Panc1 (cell line): ENCODE measurements at regions not wholly inside any gene's neighbourhood (a gene's known extent, or its start where the extent isn't known, plus 50 kb on each side); places are given as distances from the start of the nearest gene placed in this dataset.

ENCODE experiments used
- ATAC-seq: fragments of 200-7000 bp; cut with Tn5 transposase; 2 replicates; pipeline ENCODE4 v1.9.1; 2020; ENCODE audit warnings: mild to moderate bottlenecking, moderate library complexity
- BruUV-seq: library from RNA; stranded (reverse); fragments of 400-500 nt; replicated peaks from 2 replicates; lab custom pipeline; 2021; lab: Mats Ljungman, UMichigan
- CTCF ChIA-PET: fragments of 300-600 bp; sonication (Branson Sonifier 250); formaldehyde crosslinking; loops from one replicate; lab custom pipeline; 2022; ENCODE audit warnings: antibody characterized with exemption; lab: Charles Lee
- POLR2A ChIA-PET: fragments of 300-600 bp; sonication (Branson Sonifier 250); formaldehyde crosslinking; loops from one replicate; lab custom pipeline; 2022; ENCODE audit warnings: antibody characterized with exemption; lab: Charles Lee
- DNase-seq: peaks from one replicate; pipeline ENCODE4 v3.0.0-alpha.2; 2010; ENCODE audit warnings: low read depth, low spot score
- H3K27ac ChIP-seq: 2 replicates; pipeline ENCODE4 v1.5.1; 2011; ENCODE audit warnings: mild to moderate bottlenecking, low read length, inconsistent platforms
- H3K27me3 ChIP-seq: fragments of 200-500 bp; sonication (Bioruptor generic); 2 replicates; pipeline ENCODE4 v1.6.0; 2014; ENCODE audit warnings: low read length, inconsistent platforms; ENCODE audit not compliant: control insufficient read depth, insufficient read depth
- H3K36me3 ChIP-seq: fragments of 200-500 bp; sonication (Bioruptor generic); 2 replicates; pipeline ENCODE4 v1.5.1; 2014; ENCODE audit warnings: inconsistent platforms, mild to moderate bottlenecking, low read length, moderate library complexity; ENCODE audit not compliant: control insufficient read depth, insufficient read depth
- H3K4me1 ChIP-seq: 2 replicates; pipeline ENCODE4 v1.5.1; 2011; ENCODE audit warnings: inconsistent platforms, mild to moderate bottlenecking, low read length, moderate library complexity; ENCODE audit not compliant: control insufficient read depth, insufficient read depth
- H3K4me3 ChIP-seq, 2 experiments: 2 replicates each; pipeline ENCODE4 v1.5.1; 2011 to 2012; ENCODE audit warnings: low read depth in 2 of 2, low read length in 2 of 2, mild to moderate bottlenecking in 2 of 2, inconsistent platforms in 1 of 2, moderate library complexity in 1 of 2
- H3K9me3 ChIP-seq: fragments of 200-500 bp; sonication (Bioruptor generic); 2 replicates; pipeline ENCODE4 v1.5.1; 2014; ENCODE audit warnings: low read depth, mild to moderate bottlenecking, inconsistent platforms, low read length, moderate library complexity; ENCODE audit not compliant: control insufficient read depth, insufficient read depth
- POLR2AphosphoS5 ChIP-seq: IDR thresholded peaks from 2 replicates; pipeline ENCODE4 v1.6.1; 2012; ENCODE audit warnings: mild to moderate bottlenecking, low read depth, low read length, moderate library complexity
- SIN3A ChIP-seq: IDR thresholded peaks from 2 replicates; pipeline ENCODE4 v1.6.1; 2012; ENCODE audit warnings: low read depth, mild to moderate bottlenecking, low read length, moderate library complexity, borderline replicate concordance; ENCODE audit not compliant: insufficient read depth
- TCF7L2 ChIP-seq: IDR thresholded peaks from 2 replicates; pipeline ENCODE4 v1.6.1; 2011; ENCODE audit warnings: mild to moderate bottlenecking, low read depth, low read length, inconsistent platforms
- in situ Hi-C: cut with HindIII; loops from 2 replicates; pipeline ENCODE4 v1.10.0; 2016; ENCODE audit warnings: low sequenced_read_pairs, low pct_unique_long_range_greater_than_20kb
- intact Hi-C: fragments of 100-400 bp; cut with micrococcal nuclease; formaldehyde crosslinking; loops from one replicate; pipeline ENCODE4 v1.10.0; 2022; ENCODE audit not compliant: unreplicated experiment
- TF ChIP-seq, protein P1 (sequence below), 2 experiments: IDR thresholded peaks; 2 replicates each; pipeline ENCODE4 v1.6.1; 2011 to 2012; ENCODE audit warnings: low read depth in 2 of 2, control low read depth in 1 of 2, low read length in 1 of 2, mild to moderate bottlenecking in 1 of 2, moderate library complexity in 1 of 2; ENCODE audit not compliant: insufficient read depth in 1 of 2
- TF ChIP-seq, protein P2 (sequence below): fragments of 450-650 bp; IDR thresholded peaks from 2 replicates; pipeline ENCODE4 v1.5.1; 2017; ENCODE audit warnings: mild to moderate bottlenecking

DNA sequence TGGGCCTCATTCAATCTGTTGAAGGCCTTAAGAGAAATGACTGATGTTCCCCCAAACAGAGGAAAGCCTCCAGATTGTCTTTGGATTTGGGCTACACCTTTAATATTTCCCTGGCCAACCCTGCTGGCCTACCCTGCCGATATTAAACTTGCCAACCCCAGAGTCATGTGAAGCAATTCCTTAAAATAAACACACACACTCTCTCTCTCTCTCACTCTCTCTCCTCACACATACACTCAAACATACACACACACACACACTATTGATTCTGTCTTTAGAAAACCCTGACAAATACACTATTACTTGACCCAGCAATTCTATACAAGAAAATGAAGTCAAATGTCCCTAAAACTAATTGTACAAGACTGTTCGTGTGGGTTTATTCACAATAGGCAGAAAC, 109.9 kb upstream of the ST8SIA2 start:
- intact Hi-C loops: no loop called here
- Histone ChIP-seq H3K4me1 (no peaks in the 10 kb centered on the region), H3K27ac (no peak overlapping the region), H3K4me3 (no peak overlapping the region), H3K36me3 (no peaks in the 10 kb centered on the region), H3K9me3 (no peaks in the 10 kb centered on the region), H3K27me3 (peaks cover 2% of the 10 kb centered on the region; the same call in 1 of the 2 replicates)
- ATAC-seq (no peak), DNase-seq (no peak)
- TF ChIP-seq TCF7L2 (no peak), SIN3A (no peak), POLR2AphosphoS5 (no peak)
- TF ChIP-seq, protein P1, sequence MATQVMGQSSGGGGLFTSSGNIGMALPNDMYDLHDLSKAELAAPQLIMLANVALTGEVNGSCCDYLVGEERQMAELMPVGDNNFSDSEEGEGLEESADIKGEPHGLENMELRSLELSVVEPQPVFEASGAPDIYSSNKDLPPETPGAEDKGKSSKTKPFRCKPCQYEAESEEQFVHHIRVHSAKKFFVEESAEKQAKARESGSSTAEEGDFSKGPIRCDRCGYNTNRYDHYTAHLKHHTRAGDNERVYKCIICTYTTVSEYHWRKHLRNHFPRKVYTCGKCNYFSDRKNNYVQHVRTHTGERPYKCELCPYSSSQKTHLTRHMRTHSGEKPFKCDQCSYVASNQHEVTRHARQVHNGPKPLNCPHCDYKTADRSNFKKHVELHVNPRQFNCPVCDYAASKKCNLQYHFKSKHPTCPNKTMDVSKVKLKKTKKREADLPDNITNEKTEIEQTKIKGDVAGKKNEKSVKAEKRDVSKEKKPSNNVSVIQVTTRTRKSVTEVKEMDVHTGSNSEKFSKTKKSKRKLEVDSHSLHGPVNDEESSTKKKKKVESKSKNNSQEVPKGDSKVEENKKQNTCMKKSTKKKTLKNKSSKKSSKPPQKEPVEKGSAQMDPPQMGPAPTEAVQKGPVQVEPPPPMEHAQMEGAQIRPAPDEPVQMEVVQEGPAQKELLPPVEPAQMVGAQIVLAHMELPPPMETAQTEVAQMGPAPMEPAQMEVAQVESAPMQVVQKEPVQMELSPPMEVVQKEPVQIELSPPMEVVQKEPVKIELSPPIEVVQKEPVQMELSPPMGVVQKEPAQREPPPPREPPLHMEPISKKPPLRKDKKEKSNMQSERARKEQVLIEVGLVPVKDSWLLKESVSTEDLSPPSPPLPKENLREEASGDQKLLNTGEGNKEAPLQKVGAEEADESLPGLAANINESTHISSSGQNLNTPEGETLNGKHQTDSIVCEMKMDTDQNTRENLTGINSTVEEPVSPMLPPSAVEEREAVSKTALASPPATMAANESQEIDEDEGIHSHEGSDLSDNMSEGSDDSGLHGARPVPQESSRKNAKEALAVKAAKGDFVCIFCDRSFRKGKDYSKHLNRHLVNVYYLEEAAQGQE (IDR thresholded peaks at IDR 0.05; ENCODE audit: insufficient read depth in 1 of 2, low read depth in 2 of 2, low read length in 1 of 2): no peak
- TF ChIP-seq, protein P2, sequence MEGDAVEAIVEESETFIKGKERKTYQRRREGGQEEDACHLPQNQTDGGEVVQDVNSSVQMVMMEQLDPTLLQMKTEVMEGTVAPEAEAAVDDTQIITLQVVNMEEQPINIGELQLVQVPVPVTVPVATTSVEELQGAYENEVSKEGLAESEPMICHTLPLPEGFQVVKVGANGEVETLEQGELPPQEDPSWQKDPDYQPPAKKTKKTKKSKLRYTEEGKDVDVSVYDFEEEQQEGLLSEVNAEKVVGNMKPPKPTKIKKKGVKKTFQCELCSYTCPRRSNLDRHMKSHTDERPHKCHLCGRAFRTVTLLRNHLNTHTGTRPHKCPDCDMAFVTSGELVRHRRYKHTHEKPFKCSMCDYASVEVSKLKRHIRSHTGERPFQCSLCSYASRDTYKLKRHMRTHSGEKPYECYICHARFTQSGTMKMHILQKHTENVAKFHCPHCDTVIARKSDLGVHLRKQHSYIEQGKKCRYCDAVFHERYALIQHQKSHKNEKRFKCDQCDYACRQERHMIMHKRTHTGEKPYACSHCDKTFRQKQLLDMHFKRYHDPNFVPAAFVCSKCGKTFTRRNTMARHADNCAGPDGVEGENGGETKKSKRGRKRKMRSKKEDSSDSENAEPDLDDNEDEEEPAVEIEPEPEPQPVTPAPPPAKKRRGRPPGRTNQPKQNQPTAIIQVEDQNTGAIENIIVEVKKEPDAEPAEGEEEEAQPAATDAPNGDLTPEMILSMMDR: no peak
- ChIA-PET POLR2A (no interaction called here), CTCF (no interaction called here)
- in situ Hi-C loops: no loop called here
- no TSS peak for BruUV-seq

DNA sequence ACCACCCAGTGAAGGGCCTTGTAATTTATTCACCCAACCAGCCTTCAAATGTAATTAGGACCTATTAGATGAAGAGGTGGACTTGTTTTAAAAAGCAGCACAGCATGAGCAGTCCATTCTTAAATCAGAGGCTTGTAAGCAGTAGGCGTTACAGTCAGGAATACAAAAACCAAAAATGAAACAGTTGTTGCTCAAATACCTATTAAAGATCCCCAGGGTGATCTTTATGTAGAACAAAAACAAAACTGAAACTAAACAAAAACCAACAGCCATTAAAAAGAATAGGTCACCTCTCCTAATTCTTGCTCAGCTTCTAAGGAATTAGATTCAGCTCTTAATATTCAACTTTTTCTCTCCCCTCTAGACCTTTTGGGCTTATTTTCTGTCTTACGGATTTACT, 104.9 kb upstream of the ST8SIA2 start:
- no peak overlapping the region for H3K4me3 ChIP-seq
- ATAC-seq (no peak), DNase-seq (no peak)
- H3K4me1 ChIP-seq: no peaks in the 10 kb centered on the region
- no peaks in the 10 kb centered on the region for H3K9me3 ChIP-seq
- H3K36me3 ChIP-seq: no peaks in the 10 kb centered on the region
- in situ Hi-C loops: no loop called here
- CTCF ChIA-PET: interaction anchor here (0.6 kb wide), 1 partner anchor 48 kb away, joined by 4 read pairs; no protein-coding TSS in a partner anchor
- peaks cover 10% of the 10 kb centered on the region; the same call in 1 of the 2 replicates for H3K27me3 ChIP-seq
- POLR2A ChIA-PET: no interaction called here
- intact Hi-C loops: no loop called here
- TF ChIP-seq, protein P2: no peak
- TF ChIP-seq TCF7L2: no peak
- no peak for TF ChIP-seq SIN3A
- H3K27ac ChIP-seq: no peak overlapping the region
- no TSS peak for BruUV-seq
